GM18520 (cell line): ENCODE measurements at regions not wholly inside any gene's neighbourhood (a gene's known extent, or its start where the extent isn't known, plus 50 kb on each side); places are given as distances from the start of the nearest gene placed in this dataset.
"Not testable (repeated sequence)": the region's sequence is repeated elsewhere in the genome, so short reads cannot be mapped to it uniquely, and the experiment has no call there.

Experiments
- ATAC-seq: cut with Tn5 transposase; IDR thresholded peaks from one replicate; pipeline ENCODE4 v1.9.1; 2021; ENCODE audit not compliant: unreplicated experiment

DNA sequence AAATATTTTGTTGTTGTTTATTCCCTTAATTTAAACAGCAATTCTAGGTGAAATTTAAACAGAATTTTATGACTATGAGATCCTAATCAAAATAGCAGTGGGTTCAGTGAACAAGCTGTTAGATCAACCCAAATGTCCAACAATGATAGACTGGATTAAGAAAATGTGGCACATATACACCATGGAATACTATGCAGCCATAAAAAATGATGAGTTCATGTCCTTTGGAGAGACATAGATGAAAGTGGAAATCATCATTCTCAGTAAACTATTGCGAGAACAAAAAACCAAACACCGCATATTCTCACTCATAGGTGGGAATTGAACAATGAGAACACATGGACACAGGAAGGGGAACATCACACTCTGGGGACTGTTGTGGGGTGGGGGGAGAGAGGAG is 407.3 kb upstream of the ADAMTSL1 start:
- not testable (repeated sequence) for ATAC-seq

GRCh38 chr9:18067548-18068120 is 406.3 kb upstream of the ADAMTSL1 start:
- no peak for ATAC-seq

DNA sequence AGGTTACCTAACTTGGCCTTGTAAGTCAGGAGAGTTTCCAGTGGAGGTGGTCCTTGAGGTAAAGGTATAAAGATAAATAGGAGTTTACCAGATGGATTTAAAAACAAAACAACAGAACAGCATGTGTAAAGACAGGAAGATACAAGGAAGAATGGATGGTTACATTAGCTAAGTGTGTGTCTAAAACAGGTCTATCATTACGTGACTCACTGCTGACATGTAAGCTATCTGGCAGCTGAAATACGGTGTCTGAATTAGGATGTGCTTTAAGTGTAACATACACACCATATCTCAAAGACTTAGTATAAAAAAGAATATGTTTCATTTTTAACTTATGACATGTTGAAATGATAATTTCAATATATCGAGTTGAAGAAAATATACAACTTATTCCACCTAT is 405.1 kb upstream of the ADAMTSL1 start:
- no peak for ATAC-seq

- no peak for ATAC-seq
These were observed 402.3 kb upstream of the ADAMTSL1 start for GRCh38 chr9:18071651-18072060.

DNA sequence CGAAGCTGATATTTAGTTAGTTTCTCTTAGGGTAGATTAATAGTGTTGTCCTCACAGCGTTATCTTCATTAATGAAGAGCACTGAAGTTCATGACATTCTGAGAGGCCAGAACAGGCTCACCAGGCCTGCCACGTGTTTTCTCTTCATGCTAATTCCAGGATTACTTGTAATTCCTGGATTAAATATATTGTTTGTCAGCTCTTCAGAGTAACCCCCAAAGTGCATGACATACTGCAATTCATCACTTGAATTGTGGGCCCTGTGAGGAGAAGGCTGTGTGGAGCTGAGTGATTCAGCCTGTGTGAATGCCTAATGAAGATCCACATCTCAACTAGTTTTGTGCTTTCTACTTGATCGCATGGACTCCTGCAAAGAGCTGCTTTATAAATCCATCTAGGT is 401.0 kb upstream of the ADAMTSL1 start:
- ATAC-seq: no peak

GRCh38 chr9:18074041-18074440 is 399.9 kb upstream of the ADAMTSL1 start:
- ATAC-seq: no peak

DNA sequence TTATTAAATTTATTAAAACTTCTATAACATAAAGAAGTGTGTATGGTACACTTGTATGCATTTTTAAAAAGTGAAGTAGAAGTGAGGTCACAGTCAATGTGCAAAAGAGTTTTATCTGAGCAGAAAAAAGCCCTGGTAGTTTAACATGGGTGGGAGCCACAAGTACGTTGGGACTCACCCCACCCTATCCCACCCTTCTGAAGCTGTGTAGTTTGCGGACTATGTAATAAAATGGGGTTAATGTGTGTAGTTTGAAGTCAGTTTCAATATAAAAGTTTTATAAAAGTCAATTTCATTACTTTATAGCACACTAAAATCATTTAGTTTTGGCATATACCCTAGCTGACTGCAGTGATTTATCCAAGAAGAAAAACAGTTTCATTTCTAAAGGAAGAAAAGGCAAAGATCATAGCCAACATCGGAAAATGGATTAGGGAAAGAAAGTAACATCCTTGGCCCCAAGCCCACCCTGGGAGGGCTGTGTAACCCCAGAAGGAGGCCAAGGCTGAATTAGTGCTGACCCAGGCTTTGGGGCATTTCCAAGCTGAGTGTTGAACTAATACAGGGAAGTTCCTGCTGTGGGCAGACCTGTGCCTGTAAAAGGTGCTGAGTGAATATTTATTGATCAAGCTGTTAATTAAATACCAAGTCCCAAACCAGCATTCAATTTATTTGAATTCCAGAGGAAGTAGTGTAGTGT is 398.6 kb upstream of the ADAMTSL1 start:
- ATAC-seq: no peak

DNA sequence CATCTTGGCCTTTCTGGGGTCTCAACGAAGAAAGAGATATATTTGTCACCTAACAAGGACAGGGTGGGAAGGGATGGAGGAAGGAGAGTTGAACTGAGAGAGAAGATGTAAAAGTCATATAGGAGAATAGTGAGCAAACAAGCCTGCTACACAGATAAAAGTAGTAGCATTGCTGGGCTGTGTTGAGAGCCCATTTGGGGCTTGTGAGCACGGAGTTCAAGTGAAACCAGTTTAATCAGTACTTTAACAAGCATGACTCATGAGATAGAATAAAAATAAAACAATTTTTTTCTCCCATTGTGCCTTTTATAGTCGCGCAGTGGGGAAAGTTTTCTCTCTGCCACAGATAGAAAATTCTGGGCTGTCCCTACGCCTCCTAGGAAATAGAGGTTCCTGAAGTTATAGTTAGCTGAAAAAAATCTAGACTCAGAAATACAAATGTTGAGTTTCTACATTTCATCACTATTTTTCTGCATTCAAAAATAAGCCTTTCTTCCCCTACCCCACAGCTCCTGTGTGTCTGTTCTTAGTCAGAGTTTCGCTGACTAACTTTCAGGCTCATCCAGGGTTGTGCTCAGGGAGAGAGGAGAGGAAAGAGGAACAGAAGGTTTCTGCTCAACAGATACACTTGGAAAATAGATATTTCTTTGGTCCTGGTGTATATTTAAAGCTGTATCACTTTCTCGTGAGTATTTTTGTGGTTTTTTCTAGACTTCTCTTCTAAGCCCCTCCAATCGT is 395.8 kb upstream of the ADAMTSL1 start:
- no peak for ATAC-seq

- ATAC-seq: no peak
These were observed 381.8 kb upstream of the ADAMTSL1 start for GRCh38 chr9:18092138-18092537.

DNA sequence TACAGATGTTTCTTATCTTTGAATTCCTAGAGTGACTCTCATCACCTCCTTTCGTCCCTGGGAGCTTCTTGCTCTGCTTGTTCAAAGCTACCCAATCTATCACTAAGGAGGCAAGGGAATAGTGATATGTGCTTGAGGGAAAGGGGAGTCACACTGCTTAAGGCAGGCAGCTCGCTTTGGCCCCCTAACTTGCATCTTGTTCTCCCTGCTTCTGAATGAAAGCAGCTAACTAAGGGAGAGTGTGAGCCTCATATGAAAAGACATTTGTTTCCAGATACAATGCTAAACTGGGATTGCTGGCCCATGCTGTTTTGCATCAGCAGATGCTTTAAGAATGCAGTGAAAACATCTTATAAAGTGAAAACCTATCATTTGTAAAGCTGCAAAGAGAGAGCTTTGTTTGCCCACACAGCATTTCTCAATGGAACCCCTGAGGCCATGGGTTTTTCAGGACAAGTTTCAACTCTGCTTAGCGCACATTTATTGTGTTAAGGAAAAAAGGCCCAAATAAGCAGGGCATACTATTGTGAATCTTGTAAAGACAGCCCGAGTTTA is 367.9 kb upstream of the ADAMTSL1 start:
- ATAC-seq: no peak

GRCh38 chr9:18109675-18110074 is 364.3 kb upstream of the ADAMTSL1 start:
- no peak for ATAC-seq

- no peak for ATAC-seq
These were observed 362.8 kb upstream of the ADAMTSL1 start for GRCh38 chr9:18111146-18111545.

DNA sequence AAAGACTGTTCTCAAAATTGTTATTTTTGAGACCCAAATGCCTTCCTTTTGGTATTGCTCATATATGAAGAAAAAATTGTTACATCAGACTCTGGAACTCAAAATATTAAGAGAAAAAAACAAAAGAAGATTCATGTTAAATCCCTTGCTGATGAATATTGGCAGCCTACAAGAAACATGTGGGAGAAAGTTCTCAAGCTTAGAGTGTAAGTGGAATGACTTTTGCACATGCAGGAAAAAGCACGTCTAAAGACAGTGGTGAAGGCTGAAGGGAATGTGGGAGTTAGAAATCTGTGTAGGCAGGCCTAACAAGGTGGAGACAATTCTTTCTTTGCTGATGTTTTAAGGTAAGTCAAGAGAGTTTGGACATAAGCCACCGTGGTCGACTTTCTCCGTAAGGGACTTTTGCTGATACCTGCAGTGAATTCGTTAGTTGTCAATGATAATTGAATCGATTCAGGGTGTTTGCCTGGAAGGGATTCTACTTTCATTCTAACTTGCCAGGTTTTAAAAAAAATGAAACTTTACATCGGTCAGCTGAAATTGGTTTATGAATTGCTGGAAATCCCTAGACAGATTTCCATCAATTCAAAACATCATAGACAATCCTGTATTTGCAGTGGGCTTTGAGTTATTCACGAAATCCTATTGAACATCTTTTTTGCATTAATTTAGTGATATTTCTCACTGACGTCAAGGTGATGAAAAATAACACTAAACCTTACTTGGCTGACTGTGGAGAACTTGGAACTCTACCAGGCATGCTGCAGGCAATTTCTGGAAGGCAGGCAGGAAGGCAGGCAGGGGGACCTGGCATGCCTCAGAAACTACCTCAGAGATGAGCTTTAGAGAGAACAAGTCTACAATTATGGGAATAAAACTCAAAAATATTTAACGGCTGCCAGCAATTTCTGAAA is 359.1 kb upstream of the ADAMTSL1 start:
- ATAC-seq: no peak

- no peak for ATAC-seq
These were observed 355.7 kb upstream of the ADAMTSL1 start for GRCh38 chr9:18118268-18118667.

GRCh38 chr9:18122171-18122570 is 351.8 kb upstream of the ADAMTSL1 start:
- no peak for ATAC-seq

GRCh38 chr9:18124760-18125159 is 349.2 kb upstream of the ADAMTSL1 start:
- ATAC-seq: no peak

GRCh38 chr9:18126831-18127498 is 347.0 kb upstream of the ADAMTSL1 start:
- ATAC-seq: no peak

DNA sequence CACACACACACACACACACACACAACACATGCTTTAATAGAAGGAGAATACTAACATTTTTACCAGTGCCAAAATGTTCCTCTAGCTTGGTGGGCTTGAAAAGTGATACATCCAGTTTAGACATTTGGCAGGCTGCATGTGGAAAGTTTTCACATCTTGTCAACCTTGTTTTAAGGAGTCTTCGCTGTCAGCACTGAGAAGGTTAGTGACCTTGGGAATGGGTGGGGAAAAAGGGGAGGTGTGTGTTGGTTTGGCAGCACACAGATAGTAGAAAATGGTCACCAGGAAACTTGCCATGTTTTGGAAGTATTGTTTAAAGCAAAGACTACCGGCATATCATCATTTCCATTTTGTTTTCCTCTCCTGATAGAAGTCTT is 346.5 kb upstream of the ADAMTSL1 start:
- no peak for ATAC-seq

DNA sequence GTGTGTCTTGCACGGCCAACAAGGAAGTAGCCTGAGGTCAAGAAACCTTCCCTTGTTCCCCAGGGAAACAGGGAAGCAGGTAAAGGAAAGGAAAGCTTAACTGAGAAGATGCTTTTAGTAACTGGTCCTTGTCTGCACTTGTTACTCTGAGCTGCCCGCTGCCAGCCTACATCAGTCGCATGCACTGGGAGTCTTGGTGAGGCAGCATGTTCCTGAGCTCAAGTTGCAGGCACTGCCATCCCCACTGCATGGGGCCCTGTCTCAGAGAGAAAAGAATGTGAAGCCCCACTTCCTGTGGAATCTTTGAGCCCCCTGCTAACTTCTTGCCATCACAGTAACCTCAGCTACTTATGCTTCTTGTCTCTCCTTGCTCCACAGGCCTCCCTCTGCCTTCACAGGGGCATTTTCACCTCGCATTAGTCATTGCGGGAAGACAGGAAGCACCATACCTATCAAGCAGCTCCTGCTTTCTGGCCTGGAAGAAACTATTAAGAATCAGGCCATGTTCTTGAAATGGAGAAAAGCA is 344.1 kb upstream of the ADAMTSL1 start:
- ATAC-seq: no peak

DNA sequence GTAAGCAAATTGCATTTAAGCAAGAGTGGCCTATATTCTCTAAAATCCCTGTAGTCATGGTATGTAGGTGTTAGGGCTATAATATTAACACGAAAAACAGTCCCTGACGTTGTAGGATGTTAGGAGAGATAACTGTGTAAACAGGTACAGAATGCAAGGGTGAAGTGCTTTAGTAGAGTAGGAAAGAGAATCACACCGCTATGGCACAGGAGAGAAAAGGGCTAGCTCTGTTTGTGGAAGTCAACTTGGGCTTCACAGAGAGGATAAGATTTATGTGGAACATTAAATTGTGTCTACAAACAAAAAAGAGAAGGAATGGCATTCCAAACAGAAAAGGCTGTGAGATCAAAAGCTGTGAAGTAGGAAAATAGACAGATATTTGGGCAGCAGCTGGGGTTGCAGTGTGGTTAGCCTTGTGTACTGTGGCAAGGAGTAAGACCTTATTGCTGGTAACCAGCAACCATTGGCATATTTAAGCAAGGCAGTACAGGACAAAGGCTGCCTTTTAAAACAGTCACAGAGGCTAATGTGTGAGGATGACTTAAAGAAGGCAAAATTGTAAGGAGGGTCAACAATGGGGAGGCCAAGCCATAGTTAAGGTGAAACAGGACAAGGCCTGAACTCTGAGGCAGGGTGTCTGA is 337.5 kb upstream of the ADAMTSL1 start:
- ATAC-seq: no peak
